SKM-1 treated with dmso at 0.1 percent for 144 hours (cell line): ENCODE measurements at regions not wholly inside any gene's neighbourhood (a gene's known extent, or its start where the extent isn't known, plus 50 kb on each side); places are given as distances from the start of the nearest gene placed in this dataset.

Experiments used
- DNase-seq: peaks from one replicate; lab custom pipeline; 2025; ENCODE audit not compliant: unreplicated experiment; lab: John Stamatoyannopoulos, UW

GRCh38 chr3:182612332-182612731 is 181.0 kb upstream of the ATP11B start:
- DNase-seq: no peak

GRCh38 chr3:182617500-182617899 is 175.8 kb upstream of the ATP11B start:
- DNase-seq: no peak

- peak; percentile 2 for DNase-seq
These were observed 175.1 kb upstream of the ATP11B start for GRCh38 chr3:182618085-182618732.

GRCh38 chr3:182618981-182619591 is 174.2 kb upstream of the ATP11B start:
- DNase-seq: no peak

- no peak for DNase-seq
These were observed 172.4 kb upstream of the ATP11B start for GRCh38 chr3:182620723-182621434.

- no peak for DNase-seq
These were observed 171.7 kb upstream of the ATP11B start for GRCh38 chr3:182621435-182622240.

- no peak for DNase-seq
These were observed 171.1 kb upstream of the ATP11B start for GRCh38 chr3:182622241-182622545.

- no peak for DNase-seq
These were observed 166.5 kb upstream of the ATP11B start for GRCh38 chr3:182626484-182627467.

GRCh38 chr3:182628531-182628930 is 164.8 kb upstream of the ATP11B start:
- DNase-seq: no peak

- no peak for DNase-seq
These were observed 163.8 kb upstream of the ATP11B start for GRCh38 chr3:182629521-182629920.

GRCh38 chr3:182631183-182632076 is 161.9 kb upstream of the ATP11B start:
- no peak for DNase-seq

GRCh38 chr3:182632077-182632393 is 161.3 kb upstream of the ATP11B start:
- DNase-seq: no peak

GRCh38 chr3:182633186-182633585 is 160.1 kb upstream of the ATP11B start:
- no peak for DNase-seq

- DNase-seq: no peak
These were observed 156.7 kb upstream of the ATP11B start for GRCh38 chr3:182636646-182637045.

- no peak for DNase-seq
These were observed 155.8 kb upstream of the ATP11B start for GRCh38 chr3:182637350-182638110.

- no peak for DNase-seq
These were observed 149.3 kb upstream of the ATP11B start for GRCh38 chr3:182644013-182644412.

- no peak for DNase-seq
These were observed 148.4 kb upstream of the ATP11B start for GRCh38 chr3:182644790-182645433.

- no peak for DNase-seq
These were observed 142.7 kb upstream of the ATP11B start for GRCh38 chr3:182650568-182651128.
